Retina (tissue), 1 donor: ENCODE measurements at regions not wholly inside any gene's neighbourhood (a gene's known extent, or its start where the extent isn't known, plus 50 kb on each side); places are given as distances from the start of the nearest gene placed in this dataset.
"Not testable (repeated sequence)": the region's sequence is repeated elsewhere in the genome, so short reads cannot be mapped to it uniquely, and the experiment has no call there.

ENCODE experiments used
- DNase-seq: peaks from one replicate; pipeline ENCODE4 v3.0.0-alpha.2; 2016

- no peak for DNase-seq
Observed at GRCh38 chr4:145293658-145294057, 113.3 kb upstream of the OTUD4 start.

GRCh38 chr4:145290955-145291354 is 110.6 kb upstream of the OTUD4 start:
- no peak for DNase-seq

- no peak for DNase-seq
Observed at GRCh38 chr4:145289403-145290076, 109.2 kb upstream of the OTUD4 start.

- no peak for DNase-seq
Observed at GRCh38 chr4:145287351-145287750, 107.0 kb upstream of the OTUD4 start.

- no peak for DNase-seq
Observed at GRCh38 chr4:145285928-145286327, 105.5 kb upstream of the OTUD4 start.

- no peak for DNase-seq
Observed at GRCh38 chr4:145283909-145284308, 103.5 kb upstream of the OTUD4 start.

- DNase-seq = no peak
Observed at GRCh38 chr4:145281951-145282350, 101.6 kb upstream of the OTUD4 start.

GRCh38 chr4:145281224-145281623 is 100.8 kb upstream of the OTUD4 start:
- DNase-seq = no peak

GRCh38 chr4:145280541-145280940 is 100.2 kb upstream of the OTUD4 start:
- no peak for DNase-seq

- no peak for DNase-seq
Observed at GRCh38 chr4:145279122-145279960, 99.0 kb upstream of the OTUD4 start.

GRCh38 chr4:145278341-145279121 is 98.1 kb upstream of the OTUD4 start:
- DNase-seq = no peak

- no peak for DNase-seq
Observed at GRCh38 chr4:145277011-145277410, 96.6 kb upstream of the OTUD4 start.

GRCh38 chr4:145276050-145276449 is 95.7 kb upstream of the OTUD4 start:
- DNase-seq = no peak

- no peak for DNase-seq
Observed at GRCh38 chr4:145271194-145271593, 90.8 kb upstream of the OTUD4 start.

GRCh38 chr4:145266881-145267280 is 86.5 kb upstream of the OTUD4 start:
- DNase-seq = no peak

- DNase-seq = no peak
Observed at GRCh38 chr4:145260091-145260490, 79.7 kb upstream of the OTUD4 start.

GRCh38 chr4:145255311-145255710 is 74.9 kb upstream of the OTUD4 start:
- not testable (repeated sequence) for DNase-seq

GRCh38 chr4:145252190-145252589 is 71.8 kb upstream of the OTUD4 start:
- DNase-seq = no peak

- DNase-seq = no peak
Observed at GRCh38 chr4:145251391-145251790, 71.0 kb upstream of the OTUD4 start.

GRCh38 chr4:145248971-145249370 is 68.6 kb upstream of the OTUD4 start:
- DNase-seq = no peak

GRCh38 chr4:145248502-145248901 is 68.1 kb upstream of the OTUD4 start:
- no peak for DNase-seq

- DNase-seq = peak; percentile 24
Observed at GRCh38 chr4:145234091-145234706, 53.8 kb upstream of the OTUD4 start.
